GM18873 (cell line): ENCODE measurements at regions not wholly inside any gene's neighbourhood (a gene's known extent, or its start where the extent isn't known, plus 50 kb on each side); places are given as distances from the start of the nearest gene placed in this dataset.
"Not testable (repeated sequence)": the region's sequence is repeated elsewhere in the genome, so short reads cannot be mapped to it uniquely, and the experiment has no call there.

Experiments
- ATAC-seq: cut with Tn5 transposase; IDR thresholded peaks from one replicate; pipeline ENCODE4 v1.9.1; 2021; ENCODE audit warnings: mild to moderate bottlenecking, moderate library complexity, moderate number of reproducible peaks; ENCODE audit not compliant: unreplicated experiment, low FRiP score

DNA sequence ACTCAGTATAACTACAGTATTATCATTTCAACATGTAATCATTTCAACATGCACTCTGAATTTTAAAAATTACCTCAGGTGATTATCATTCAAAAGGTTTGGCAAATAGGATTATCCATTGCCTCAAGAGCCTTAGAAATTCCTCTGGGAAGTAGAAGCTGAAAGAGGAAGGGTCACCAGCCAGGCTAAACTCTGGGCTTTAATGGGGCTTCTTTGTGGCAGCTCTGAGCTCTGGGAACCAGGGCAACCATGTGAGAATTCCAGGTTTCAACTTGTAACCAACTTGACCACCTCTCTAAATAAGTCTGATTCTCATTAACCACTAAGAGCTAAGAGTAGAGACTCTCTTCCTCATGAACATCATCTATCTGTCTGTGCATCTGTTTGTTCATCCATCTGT is 117.2 kb upstream of the MED14 start:
- no peak for ATAC-seq

- ATAC-seq = no peak
Measured at GRCh38 chrX:40853004-40853815, 117.9 kb upstream of the MED14 start.

DNA sequence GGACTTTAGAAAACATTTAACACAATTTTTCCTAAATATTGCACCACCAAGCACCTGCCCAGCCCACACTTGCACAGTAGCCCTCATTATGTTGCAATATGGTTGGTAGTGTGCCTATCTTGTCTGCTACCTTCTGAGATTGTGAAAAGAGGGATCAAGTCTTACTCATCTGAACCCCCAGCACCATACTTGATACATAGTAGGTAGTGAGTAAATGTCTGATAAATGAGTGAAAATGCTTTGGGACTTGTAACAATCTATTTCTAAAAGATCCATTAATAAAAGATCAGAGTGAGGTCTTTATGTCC is 118.4 kb upstream of the MED14 start:
- no peak for ATAC-seq

DNA sequence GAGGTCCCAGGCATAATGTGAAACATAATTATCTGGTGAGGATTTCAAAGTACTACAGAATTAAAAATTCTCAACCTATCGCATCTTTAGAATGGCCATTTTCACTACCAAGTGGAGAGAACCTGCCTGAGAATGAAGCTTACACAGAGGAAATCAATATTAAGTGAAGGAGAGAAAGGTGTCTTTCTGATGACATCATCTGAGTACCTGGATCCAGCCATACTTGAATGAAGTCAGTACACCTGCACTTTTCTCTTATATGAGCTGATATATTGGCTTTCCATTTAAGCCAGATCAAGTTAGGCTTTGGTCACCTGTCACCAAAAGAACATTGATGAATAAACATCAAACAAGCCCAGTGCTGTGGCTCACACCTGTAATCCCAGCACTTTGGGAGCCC is 118.9 kb upstream of the MED14 start:
- ATAC-seq = no peak

- no peak for ATAC-seq
Measured at GRCh38 chrX:40855411-40855810, 120.1 kb upstream of the MED14 start.

DNA sequence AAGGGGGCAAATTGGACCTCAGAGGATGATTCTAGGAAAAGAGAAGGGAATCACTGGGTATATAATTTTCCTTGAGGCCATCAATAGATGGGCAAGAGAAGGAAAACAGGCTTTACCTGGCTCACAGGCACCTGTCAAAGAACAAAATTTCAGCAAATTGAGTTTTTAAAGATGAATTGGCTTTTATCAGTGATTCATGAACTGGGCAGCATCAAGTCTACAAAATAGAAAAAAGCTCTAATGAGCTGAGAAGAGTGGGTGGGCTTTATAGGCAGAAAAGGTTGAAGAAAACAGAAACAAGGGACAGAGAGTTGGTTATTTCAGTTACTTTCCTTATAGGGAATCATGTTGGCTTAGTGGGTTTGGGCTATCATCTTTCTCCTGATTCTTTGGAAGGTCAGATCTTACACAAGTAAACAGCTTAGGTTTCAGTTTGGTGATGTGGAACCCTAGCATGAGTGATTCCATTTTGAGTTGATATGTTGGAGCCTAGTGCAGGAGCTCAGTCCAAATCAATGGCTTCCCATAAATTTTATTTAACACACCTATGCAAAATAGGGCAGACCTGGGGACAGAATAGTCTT is 120.7 kb upstream of the MED14 start:
- no peak for ATAC-seq

DNA sequence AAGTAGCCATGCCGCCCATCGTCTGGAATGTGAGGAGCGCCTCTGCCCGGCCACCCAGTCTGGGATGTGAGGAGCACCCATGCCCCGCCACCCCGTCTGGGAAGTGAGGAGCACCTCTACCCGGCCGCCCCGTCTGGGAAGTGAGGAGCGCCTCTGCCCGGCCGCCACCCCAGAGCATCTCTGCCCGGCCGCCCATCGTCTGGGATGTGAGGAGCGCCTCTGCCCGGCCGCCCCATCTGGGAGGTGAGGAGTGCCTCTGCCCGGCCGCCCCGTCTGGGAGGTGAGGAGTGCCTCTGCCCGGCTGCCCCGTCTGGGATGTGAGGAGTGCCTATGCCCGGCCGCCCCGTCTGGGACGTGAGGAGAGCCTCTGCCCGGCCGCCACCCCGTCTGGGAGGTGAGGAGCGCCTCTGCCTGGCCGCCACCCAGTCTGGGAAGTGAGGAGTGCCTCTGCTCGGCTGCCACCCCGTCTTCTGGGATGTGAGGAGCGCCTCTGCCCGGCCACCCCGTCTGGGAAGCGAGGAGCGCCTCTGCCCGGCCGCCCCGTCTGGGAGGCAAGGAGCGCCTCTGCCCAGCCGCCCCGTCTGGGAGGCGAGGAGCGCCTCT is 126.7 kb upstream of the MED14 start:
- ATAC-seq = not testable (repeated sequence)

DNA sequence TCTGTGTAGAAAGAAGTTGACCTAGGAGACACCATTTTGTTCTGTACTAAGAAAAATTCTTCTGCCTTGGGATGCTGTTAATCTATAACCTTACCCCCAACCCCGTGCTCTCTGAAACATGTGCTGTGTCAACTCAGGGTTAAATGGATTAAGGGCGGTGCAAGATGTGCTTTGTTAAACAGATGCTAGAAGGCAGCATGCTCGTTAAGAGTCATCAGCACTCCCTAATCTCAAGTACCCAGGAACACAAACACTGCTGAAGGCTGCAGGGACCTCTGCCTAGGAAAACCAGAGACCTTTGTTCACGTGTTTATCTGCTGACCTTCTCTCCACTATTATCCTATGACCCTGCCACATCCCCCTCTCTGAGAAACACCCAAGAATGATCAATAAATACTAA is 127.9 kb upstream of the MED14 start:
- not testable (repeated sequence) for ATAC-seq

GRCh38 chrX:40863671-40864070 is 128.3 kb upstream of the MED14 start:
- ATAC-seq = no peak

DNA sequence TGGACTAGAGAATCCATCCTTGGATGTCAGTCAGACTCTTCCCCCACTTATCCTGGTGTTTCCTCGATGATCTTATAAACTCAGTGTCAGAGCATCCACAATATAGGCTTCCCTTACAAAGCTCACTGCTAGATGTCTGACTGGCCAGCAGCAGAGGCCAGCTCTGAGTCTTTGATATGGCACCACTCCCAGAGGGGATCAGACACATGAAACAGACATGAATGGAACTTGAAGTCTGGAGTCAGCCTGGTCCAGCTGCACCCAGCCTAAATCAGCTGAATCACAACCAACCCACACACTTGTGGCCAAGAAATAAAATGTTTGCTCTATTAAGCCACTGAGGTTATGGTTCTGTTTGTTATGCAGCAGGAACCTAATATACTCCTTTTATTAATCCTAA is 129.6 kb upstream of the MED14 start:
- no peak for ATAC-seq

DNA sequence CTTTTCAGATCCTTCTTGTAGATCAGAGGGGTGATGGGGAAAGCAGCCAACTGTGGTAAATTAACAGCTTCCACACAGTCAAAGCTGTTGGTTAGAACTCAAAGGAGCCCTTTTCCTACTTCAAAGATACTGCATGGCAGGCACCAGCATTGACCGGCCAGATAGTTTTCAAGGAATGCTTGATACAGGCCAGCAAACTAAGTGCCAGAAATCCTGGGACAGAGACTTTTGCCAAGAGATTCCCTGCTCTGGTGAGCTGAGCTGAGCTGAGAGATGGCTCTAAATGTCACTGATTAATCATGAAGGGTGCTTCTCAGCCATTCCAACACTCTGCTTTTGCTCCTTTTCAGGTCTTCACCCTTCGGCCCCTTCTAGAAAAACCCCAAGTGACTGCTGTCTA is 131.6 kb upstream of the MED14 start:
- no peak for ATAC-seq

GRCh38 chrX:40867352-40867751 is 132.0 kb upstream of the MED14 start:
- no peak for ATAC-seq

DNA sequence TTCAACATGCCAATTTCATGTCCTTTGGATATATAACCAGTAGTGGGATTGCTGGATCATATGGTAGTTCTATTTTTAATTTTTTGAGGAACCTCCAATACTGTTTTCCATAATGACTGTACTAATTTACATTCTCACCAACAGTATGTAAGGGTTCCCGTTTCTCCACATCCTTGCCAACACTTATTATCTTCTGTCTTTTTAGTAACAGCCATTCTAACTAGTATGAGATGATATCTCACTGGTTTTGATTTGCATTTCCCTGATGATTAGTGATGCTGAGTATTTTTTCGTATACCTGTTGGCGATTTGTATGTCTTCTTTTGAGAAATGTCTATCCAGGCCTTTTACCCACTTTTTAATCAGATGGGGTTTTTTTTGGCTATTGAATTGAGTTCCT is 133.5 kb upstream of the MED14 start:
- ATAC-seq = no peak

DNA sequence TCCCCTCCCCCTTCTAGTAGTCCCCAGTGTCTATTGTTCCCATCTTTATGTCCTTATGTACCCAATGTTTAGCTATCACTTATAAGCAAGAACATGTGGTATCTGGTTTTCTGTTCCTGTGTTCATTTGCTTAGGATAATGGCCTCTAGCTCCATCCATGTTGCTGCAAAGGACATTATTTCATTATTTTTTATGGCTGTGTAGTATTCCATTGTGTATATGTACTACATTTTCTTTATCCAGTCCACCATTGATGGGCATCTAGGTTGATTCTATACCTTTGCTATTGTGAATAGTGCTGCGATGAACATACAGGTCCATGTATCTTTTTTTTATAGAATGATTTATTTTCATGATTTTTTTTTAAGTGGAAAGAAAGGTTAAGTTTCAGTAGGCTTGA is 135.6 kb upstream of the MED14 start:
- ATAC-seq = not testable (repeated sequence)

GRCh38 chrX:40871385-40872082 is 136.2 kb upstream of the MED14 start:
- peak; percentile 73 for ATAC-seq

- ATAC-seq = no peak
Measured at GRCh38 chrX:40872351-40872750, 137.0 kb upstream of the MED14 start.

GRCh38 chrX:40875476-40875875 is 140.1 kb upstream of the MED14 start:
- ATAC-seq = no peak

- ATAC-seq = no peak
Measured at GRCh38 chrX:40877887-40878286, 142.5 kb upstream of the MED14 start.

DNA sequence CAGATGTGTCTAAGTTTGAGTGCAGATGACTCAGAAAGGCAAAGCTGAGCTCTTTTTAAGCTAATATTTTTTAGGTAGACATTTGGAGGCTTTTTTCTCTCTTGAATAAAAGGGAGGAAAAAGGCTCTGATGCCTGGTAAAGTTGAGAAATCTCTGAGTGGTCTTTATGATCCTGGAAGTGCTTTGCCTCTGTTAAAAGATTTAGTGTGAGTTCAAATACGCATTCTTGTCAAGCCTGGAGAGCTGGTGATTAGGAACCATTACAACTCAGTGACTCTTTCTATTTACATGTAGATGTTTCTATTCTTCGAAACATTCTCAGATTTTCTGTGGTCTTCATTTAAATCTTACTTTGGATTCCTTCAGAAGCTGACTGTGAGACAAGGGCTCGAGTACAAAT is 143.4 kb upstream of the MED14 start:
- no peak for ATAC-seq

DNA sequence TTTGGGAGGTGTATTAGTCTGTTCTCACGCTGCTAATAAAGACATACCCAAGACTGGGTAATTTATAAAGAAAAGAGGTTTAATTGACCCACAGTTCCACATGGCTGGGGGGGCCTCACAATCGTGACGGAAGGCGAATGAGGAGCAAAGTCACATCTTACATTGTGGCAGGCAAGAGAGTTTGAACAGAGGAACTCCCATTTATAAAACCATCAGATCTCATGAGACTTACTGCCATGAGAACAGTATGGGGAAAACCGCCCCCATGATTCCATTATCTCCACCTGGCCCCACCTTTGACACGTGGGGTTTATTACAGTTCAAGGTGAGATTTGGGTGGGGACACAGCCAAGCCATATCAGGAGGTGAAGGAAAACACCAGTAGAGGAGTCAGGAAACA is 143.8 kb upstream of the MED14 start:
- ATAC-seq = not testable (repeated sequence)

GRCh38 chrX:40880712-40881111 is 145.4 kb upstream of the MED14 start:
- ATAC-seq = no peak
